ENCODE measurements at regions not wholly inside any gene's neighbourhood (a gene's known extent, or its start where the extent isn't known, plus 50 kb on each side); places are given as distances from the start of the nearest gene placed in this dataset.

DNA sequence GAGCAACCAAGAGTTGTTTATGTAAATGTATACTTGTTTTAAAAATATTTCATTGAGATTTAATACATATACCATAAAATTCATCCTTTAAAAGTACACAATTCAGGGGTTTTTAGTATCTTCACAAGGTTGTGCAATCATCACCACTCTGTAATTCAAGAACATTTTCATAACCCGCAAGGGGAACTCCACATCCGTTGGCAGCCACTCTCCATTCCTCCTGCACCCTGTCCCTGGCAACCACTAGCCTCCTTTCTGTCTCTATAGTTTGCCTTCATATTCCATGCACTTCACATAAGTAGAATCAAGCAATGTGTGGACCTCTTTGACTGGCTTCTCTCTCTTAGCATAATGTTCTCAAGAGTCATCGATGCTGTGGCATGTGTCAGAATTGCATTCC lies 104.2 kb upstream of the PDE10A start:
- TF ChIP-seq, protein P1, sequence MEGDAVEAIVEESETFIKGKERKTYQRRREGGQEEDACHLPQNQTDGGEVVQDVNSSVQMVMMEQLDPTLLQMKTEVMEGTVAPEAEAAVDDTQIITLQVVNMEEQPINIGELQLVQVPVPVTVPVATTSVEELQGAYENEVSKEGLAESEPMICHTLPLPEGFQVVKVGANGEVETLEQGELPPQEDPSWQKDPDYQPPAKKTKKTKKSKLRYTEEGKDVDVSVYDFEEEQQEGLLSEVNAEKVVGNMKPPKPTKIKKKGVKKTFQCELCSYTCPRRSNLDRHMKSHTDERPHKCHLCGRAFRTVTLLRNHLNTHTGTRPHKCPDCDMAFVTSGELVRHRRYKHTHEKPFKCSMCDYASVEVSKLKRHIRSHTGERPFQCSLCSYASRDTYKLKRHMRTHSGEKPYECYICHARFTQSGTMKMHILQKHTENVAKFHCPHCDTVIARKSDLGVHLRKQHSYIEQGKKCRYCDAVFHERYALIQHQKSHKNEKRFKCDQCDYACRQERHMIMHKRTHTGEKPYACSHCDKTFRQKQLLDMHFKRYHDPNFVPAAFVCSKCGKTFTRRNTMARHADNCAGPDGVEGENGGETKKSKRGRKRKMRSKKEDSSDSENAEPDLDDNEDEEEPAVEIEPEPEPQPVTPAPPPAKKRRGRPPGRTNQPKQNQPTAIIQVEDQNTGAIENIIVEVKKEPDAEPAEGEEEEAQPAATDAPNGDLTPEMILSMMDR (conservative IDR thresholded peaks at IDR 0.05; ENCODE audit: low read depth, low read length), result no peak
- no peak for TF ChIP-seq EZH2 (IDR thresholded peaks at IDR 0.05; ENCODE audit: low read length, unreplicated experiment)
